ENCODE measurements at regions not wholly inside any gene's neighbourhood (a gene's known extent, or its start where the extent isn't known, plus 50 kb on each side); places are given as distances from the start of the nearest gene placed in this dataset.

GRCh38 chr5:62752056-62752997 is 173.7 kb downstream of the LRRC70 start (continued):
- TF ChIP-seq RBFOX2 (IDR thresholded peaks at IDR 0.05; ENCODE audit: low read depth, low read length) (peak; percentile 59), POLR2A (conservative IDR thresholded peaks at IDR 0.05) (peak; percentile 42; the same call in 1 of the 2 replicates), MAFG (tag; conservative IDR thresholded peaks at IDR 0.05) (peak; percentile 66), TAF9B (IDR thresholded peaks at IDR 0.05; ENCODE audit: partially characterized antibody) (peak; percentile 24), EP400 (IDR thresholded peaks at IDR 0.05) (peak; percentile 51; the same call in 1 of the 2 replicates), RB1 (IDR thresholded peaks at IDR 0.05; ENCODE audit: low read depth) (0 out of 2 replicates have a peak, but pooled peaks have one; percentile 38)

DNA sequence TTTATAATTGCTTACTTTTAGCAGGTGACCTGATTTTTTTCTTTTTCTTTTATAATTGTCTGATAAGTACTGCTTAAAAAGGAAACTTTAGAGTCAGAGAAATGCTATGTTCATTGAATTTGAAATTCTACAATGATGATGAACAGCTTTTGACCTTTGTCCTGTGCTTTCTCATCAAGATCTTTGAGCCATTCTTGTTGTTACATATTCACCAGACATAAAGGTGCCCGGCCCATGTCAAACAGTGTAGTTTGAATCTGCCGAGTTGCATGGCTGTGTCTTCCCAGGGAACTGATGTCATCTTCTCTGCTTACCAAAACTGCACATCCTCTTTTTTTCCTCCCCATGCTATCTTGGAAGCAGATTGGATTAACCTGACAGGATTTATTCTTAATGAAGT is 163.6 kb downstream of the LRRC70 start:
- H3K4me2 ChIP-seq (ENCODE audit: insufficient read depth, low read length): no peak overlapping the region
- in situ Hi-C loops (cut with MboI): no loop called here
- WGBS (ENCODE audit: insufficient coverage, low coverage, missing lambda C conversion rate): 3% methylated on average over 2 of the region's 2 CpGs
- ChIA-PET CTCF (ENCODE audit: low intra/inter-chr PET ratio) (no interaction called here), POLR2A (no interaction called here)
- intact Hi-C loops (cut with micrococcal nuclease): no loop called here
- H3K9ac ChIP-seq (ENCODE audit: insufficient read depth in 1 of 2, low read depth in 2 of 2, low read length in 2 of 2): no peak overlapping the region
- H3K36me3 ChIP-seq (ENCODE audit: control insufficient read depth, insufficient read depth, low read length): no peaks in the 10 kb centered on the region
- H3K27ac ChIP-seq (ENCODE audit: extremely low read depth, low read depth, low read length): no peak overlapping the region
- no TSS peak for BruUV-seq (replicated peaks)
- H4K20me1 ChIP-seq (replicated peaks; ENCODE audit: control insufficient read depth, insufficient read depth, low read length): no peaks in the 10 kb centered on the region
- FAIRE-seq (no peak), DNase-seq (ENCODE audit: extremely low read depth in 1 of 4, low spot score in 3 of 4) (no peak), ATAC-seq (no peak)
- no peak overlapping the region for H3K4me3 ChIP-seq
- no peaks in the 10 kb centered on the region for H3K9me3 ChIP-seq (replicated peaks; ENCODE audit: control insufficient read depth, insufficient read depth, low read depth, low read length)
- no peak overlapping the region for H2AFZ ChIP-seq (ENCODE audit: low read depth, low read length)
- no peaks in the 10 kb centered on the region for H3K9me1 ChIP-seq (ENCODE audit: control insufficient read depth, insufficient read depth, low read length)
- H3K4me1 ChIP-seq (replicated peaks in 1 of 2; ENCODE audit: control insufficient read depth in 2 of 2, insufficient read depth in 2 of 2, low read length in 2 of 2): no peaks in the 10 kb centered on the region
- no peak for TF ChIP-seq ATF3 (IDR thresholded peaks at IDR 0.05)
- TF ChIP-seq ATF3 (CRISPR knock-in tag; conservative IDR thresholded peaks at IDR 0.05): no peak
- TF ChIP-seq ETS2 (tag; IDR thresholded peaks at IDR 0.05; ENCODE audit: borderline replicate concordance, poor library complexity, severe bottlenecking): no peak
- no peak for TF ChIP-seq RNF2 (IDR thresholded peaks at IDR 0.05)
- no peak for TF ChIP-seq KDM1A (IDR thresholded peaks at IDR 0.05)
- no peak for TF ChIP-seq C11orf30 (IDR thresholded peaks at IDR 0.05; ENCODE audit: low read depth)
- no peak for TF ChIP-seq MTA3 (IDR thresholded peaks at IDR 0.05; ENCODE audit: borderline replicate concordance)
- no peak for TF ChIP-seq DPF2 (IDR thresholded peaks at IDR 0.05)
- TF ChIP-seq ZFP36 (IDR thresholded peaks at IDR 0.05; ENCODE audit: low read depth, low read length, partially characterized antibody): no peak
- H3K79me2 ChIP-seq (ENCODE audit: control insufficient read depth, insufficient read depth, low read length): no peaks in the 10 kb centered on the region
- H3K27me3 ChIP-seq (ENCODE audit: control insufficient read depth in 2 of 2, insufficient read depth in 2 of 2, low read length in 2 of 2): no peaks in the 10 kb centered on the region

Measured in K562 (cell line).